Panc1 (cell line): ENCODE measurements at regions not wholly inside any gene's neighbourhood (a gene's known extent, or its start where the extent isn't known, plus 50 kb on each side); places are given as distances from the start of the nearest gene placed in this dataset.

Source experiments
- CTCF ChIP-seq: fragments of 450-650 bp; IDR thresholded peaks from 2 replicates; pipeline ENCODE4 v1.5.1; 2017; ENCODE audit warnings: mild to moderate bottlenecking
- REST ChIP-seq, 2 experiments: IDR thresholded peaks; 2 replicates each; pipeline ENCODE4 v1.6.1; 2011 to 2012; ENCODE audit warnings: low read depth in 2 of 2, control low read depth in 1 of 2, low read length in 1 of 2, mild to moderate bottlenecking in 1 of 2, moderate library complexity in 1 of 2; ENCODE audit not compliant: insufficient read depth in 1 of 2

- TF ChIP-seq CTCF (no peak), REST (IDR thresholded peaks at IDR 0.05; ENCODE audit: insufficient read depth in 1 of 2, low read depth in 2 of 2, low read length in 1 of 2) (no peak)
Measured at GRCh38 chr9:106339882-106340281, 523.1 kb upstream of the ZNF462 start.
